IPS DF 6.9 (cell line): ENCODE measurements at regions not wholly inside any gene's neighbourhood (a gene's known extent, or its start where the extent isn't known, plus 50 kb on each side); places are given as distances from the start of the nearest gene placed in this dataset.
"Not testable (repeated sequence)": the region's sequence is repeated elsewhere in the genome, so short reads cannot be mapped to it uniquely, and the experiment has no call there.

Experiments used
- DNase-seq: peaks from one replicate; pipeline ENCODE4 v3.0.0-alpha.2; 2013; ENCODE audit warnings: low read depth, low spot score
- H3K27ac ChIP-seq: one replicate; pipeline ENCODE4 v1.5.1; 2013; ENCODE audit warnings: low read length, control low read depth
- H3K27me3 ChIP-seq: 2 replicates; pipeline ENCODE4 v1.6.1; 2013; ENCODE audit warnings: mild to moderate bottlenecking, low read length; ENCODE audit not compliant: control insufficient read depth, insufficient read depth
- H3K36me3 ChIP-seq: 2 replicates; pipeline ENCODE4 v1.6.1; 2013; ENCODE audit warnings: low read length; ENCODE audit not compliant: control insufficient read depth, insufficient read depth
- H3K4me1 ChIP-seq: 2 replicates; pipeline ENCODE4 v1.6.1; 2013; ENCODE audit warnings: low read length; ENCODE audit not compliant: control insufficient read depth, insufficient read depth
- H3K4me3 ChIP-seq: 2 replicates; pipeline ENCODE4 v1.5.1; 2013; ENCODE audit warnings: mild to moderate bottlenecking, low read length
- H3K9me3 ChIP-seq: 2 replicates; pipeline ENCODE4 v1.6.1; 2013; ENCODE audit warnings: low read length, inconsistent platforms; ENCODE audit not compliant: control insufficient read depth, insufficient read depth
- WGBS: extraction: QIAGEN DNeasy Blood & Tissue Kit; methylation state at CpG from one replicate; pipeline ENCODE4 v1.1.7; 2013; ENCODE audit warnings: mixed read lengths, missing lambda C conversion rate; ENCODE audit not compliant: insufficient read length, insufficient coverage; 5-methylcytosine and 5-hydroxymethylcytosine counted together

DNA sequence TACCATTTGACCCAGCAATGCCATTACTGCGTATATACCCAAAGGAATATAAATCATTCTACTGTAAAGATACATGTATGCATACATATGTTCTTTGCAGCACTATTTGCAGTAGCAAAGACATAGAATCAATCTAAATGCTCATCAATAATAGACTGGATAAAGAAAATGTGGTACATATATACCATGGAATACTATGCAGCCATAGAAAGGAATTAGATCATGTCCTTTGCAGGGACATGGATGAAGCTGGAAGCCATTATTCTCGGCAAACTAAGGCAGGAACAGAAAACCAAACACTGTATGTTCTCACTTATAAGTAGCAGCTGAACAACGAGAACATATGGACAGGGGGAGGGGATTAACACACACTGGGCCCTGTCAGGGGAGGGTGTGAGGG, 54.8 kb upstream of the ZNF30 start:
- no CpG with 5 or more reads among the region's 3 CpGs for WGBS
- DNase-seq, H3K4me1 ChIP-seq, H3K27ac ChIP-seq, H3K27me3 ChIP-seq, H3K4me3 ChIP-seq, H3K9me3 ChIP-seq, H3K36me3 ChIP-seq: not testable (repeated sequence)

DNA sequence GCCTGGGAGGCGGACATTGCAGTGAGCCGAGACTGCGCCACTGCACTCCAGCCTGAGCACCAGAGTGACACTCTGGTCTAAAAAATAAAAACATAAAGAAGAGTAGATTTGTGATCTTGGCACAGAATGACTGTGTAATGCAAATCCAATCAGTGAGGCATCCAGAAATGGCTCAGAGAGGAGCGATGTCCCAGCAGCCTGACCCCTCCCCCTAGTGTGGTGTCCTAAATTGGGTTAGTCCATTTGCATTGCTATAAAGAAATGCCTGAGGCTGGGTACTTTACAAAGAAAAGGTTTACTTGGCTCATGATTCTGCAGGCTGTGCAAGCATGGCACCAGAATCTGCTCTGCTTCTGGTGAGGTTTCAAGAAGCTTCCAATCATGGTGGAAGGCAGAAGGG, 59.1 kb upstream of the ZNF30 start:
- Histone ChIP-seq H3K27me3 (no peaks in the 10 kb centered on the region), H3K9me3 (peaks cover 2% of the 10 kb centered on the region; the same call in 1 of the 2 replicates), H3K36me3 (no peaks in the 10 kb centered on the region), H3K4me3 (no peak overlapping the region), H3K4me1 (no peaks in the 10 kb centered on the region), H3K27ac (no peak overlapping the region)
- WGBS = no CpG with 5 or more reads among the region's 4 CpGs
- DNase-seq = no peak

DNA sequence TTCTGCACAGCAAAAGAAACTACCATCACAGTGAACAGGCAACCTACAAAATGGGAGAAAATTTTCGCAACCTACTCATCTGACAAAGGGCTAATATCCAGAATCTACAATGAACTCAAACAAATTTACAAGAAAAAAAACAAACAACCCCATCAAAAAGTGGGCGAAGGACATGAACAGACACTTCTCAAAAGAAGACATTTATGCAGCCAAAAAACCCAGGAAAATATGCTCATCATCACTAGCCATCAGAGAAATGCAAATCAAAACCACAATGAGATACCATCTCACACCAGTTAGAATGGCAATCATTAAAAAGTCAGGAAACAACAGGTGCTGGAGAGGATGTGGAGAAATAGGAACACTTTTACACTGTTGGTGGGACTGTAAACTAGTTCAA, 61.5 kb upstream of the ZNF30 start:
- not testable (repeated sequence) for H3K27me3 ChIP-seq, H3K27ac ChIP-seq, H3K36me3 ChIP-seq, H3K4me3 ChIP-seq, H3K9me3 ChIP-seq, DNase-seq, H3K4me1 ChIP-seq
- no CpG with 5 or more reads among the region's 2 CpGs for WGBS

DNA sequence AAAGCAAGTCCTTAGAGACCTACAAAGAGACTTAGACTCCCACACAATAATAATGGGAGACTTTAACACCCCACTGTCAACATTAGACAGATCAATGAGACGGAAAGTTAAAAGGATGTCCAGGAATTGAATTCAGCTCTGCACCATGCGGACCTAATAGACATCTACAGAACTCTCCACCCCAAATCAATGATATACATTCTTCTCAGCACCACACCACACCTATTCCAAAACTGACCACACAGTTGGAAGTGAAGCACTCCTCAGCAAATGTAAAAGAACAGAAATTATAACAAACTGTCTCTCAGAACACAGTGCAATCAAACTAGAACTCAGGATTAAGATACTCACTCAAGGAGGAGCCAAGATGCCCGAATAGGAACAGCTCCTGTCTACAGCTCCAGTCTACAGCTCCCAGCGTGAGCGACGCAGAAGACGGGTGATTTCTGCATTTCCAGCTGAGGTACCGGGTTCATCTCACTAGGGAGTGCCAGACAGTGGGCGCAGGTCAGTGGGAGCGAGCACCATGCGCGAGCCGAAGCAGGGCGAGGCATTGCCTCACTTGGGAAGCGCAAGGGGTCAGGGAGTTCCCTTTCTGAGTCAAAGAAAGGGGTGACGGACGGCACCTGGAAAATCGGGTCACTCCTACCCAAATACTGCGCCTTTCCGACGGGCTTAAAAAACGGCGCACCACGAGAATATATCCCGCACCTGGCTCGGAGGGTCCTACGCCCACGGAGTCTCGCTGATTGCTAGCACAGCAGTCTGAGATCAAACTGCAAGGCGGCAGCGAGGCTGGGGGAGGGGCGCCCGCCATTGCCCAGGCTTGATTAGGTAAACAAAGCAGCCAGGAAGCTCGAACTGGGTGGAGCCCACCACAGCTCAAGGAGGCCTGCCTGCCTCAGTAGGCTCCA, 66.6 kb upstream of the ZNF30 start:
- H3K9me3 ChIP-seq, H3K4me1 ChIP-seq, DNase-seq, H3K27ac ChIP-seq, H3K27me3 ChIP-seq, H3K36me3 ChIP-seq: not testable (repeated sequence)
- H3K4me3 ChIP-seq = peak overlapping the region; percentile 48; the same call in 1 of the 2 replicates
- WGBS = no CpG with 5 or more reads among the region's 34 CpGs

DNA sequence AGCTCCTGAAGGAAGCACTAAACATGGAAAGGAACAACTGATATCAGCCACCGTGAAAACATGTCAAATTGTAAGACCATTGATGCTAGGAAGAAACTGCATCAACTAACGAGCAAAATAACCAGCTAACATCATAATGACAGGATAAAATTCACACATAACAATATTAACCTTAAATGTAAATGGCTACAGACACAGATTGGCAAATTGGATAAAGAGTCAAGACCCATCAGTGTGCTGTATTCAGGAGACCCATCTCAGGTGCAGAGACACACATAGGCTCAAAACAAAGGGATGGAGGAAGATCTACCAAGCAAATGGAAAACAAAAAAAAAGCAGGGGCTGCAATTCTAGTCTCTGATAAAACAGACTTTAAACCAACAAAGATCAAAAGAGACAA, 67.4 kb upstream of the ZNF30 start:
- not testable (repeated sequence) for H3K27ac ChIP-seq, H3K9me3 ChIP-seq, H3K4me1 ChIP-seq, H3K27me3 ChIP-seq, H3K4me3 ChIP-seq, DNase-seq, H3K36me3 ChIP-seq
- WGBS = no CpG with 5 or more reads among the region's 2 CpGs

DNA sequence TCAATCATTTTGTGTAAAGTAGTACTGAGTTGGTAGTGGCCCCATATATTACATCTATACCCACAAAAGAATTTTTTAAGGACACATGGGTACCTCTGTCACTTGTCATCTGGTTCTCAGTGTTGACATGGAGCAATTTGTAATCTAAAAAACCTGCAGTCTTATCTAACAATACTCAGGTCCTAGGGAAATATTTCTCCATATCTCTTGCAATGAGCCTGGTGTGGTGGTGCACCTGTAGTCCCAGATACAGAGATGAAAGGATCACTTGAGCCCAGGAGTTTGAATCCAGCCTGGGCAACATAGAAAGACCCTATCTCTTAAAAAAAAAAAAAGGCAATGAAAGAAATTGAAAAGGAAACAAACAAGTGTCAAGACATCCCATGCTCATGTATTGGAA, 70.7 kb upstream of the ZNF30 start:
- no peak for DNase-seq
- no peaks in the 10 kb centered on the region for H3K9me3 ChIP-seq
- no peaks in the 10 kb centered on the region for H3K4me1 ChIP-seq
- H3K4me3 ChIP-seq = no peak overlapping the region
- H3K36me3 ChIP-seq = no peaks in the 10 kb centered on the region
- H3K27ac ChIP-seq = no peak overlapping the region
- no peaks in the 10 kb centered on the region for H3K27me3 ChIP-seq

DNA sequence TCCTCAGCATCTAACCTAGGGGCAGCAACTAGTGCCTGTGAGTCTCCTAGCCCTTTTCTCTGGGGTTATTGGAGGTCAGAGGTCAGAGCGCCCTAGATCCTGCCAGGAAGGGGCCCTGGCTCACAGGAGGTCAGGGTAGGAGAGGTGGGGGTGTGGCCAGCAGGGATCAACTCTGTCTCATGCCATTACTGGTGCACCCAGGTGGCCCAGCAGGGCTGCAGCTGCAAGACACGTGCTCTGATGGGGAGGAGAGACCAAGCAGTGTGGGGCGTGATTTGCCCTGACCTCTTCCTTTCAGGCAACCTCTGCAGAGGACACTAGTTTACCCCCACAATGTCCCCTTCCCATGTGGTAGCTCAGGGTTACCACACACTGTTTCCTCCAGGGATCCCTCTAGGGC, 73.3 kb upstream of the ZNF30 start:
- H3K27ac ChIP-seq = no peak overlapping the region
- no peak overlapping the region for H3K4me3 ChIP-seq
- no peaks in the 10 kb centered on the region for H3K36me3 ChIP-seq
- DNase-seq = no peak
- no peaks in the 10 kb centered on the region for H3K9me3 ChIP-seq
- no CpG with 5 or more reads among the region's 3 CpGs for WGBS
- H3K27me3 ChIP-seq = no peaks in the 10 kb centered on the region
- no peaks in the 10 kb centered on the region for H3K4me1 ChIP-seq

DNA sequence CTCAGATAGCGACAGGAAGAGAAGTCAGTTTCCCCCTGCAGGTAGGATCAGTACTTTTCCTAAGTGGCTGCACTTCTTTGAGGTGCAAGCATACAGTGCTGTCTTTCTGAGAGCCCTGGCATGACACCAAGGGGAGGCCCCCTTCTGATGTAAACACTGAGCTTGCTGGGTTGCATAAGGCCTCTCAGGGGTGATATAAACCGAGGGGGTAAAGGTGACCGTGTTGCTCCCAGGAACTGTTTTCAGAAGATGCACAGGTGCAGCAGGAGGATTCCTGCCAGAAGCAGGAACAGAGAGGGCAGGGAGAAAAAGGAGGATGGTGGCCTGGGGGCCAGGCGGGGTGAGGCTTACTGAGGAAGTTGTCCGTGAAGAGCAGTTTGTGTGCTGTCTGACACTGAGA, 74.0 kb upstream of the ZNF30 start:
- Histone ChIP-seq H3K27ac (no peak overlapping the region), H3K4me3 (no peak overlapping the region), H3K9me3 (no peaks in the 10 kb centered on the region), H3K4me1 (no peaks in the 10 kb centered on the region), H3K27me3 (no peaks in the 10 kb centered on the region), H3K36me3 (no peaks in the 10 kb centered on the region)
- DNase-seq = no peak
- no CpG with 5 or more reads among the region's 5 CpGs for WGBS

DNA sequence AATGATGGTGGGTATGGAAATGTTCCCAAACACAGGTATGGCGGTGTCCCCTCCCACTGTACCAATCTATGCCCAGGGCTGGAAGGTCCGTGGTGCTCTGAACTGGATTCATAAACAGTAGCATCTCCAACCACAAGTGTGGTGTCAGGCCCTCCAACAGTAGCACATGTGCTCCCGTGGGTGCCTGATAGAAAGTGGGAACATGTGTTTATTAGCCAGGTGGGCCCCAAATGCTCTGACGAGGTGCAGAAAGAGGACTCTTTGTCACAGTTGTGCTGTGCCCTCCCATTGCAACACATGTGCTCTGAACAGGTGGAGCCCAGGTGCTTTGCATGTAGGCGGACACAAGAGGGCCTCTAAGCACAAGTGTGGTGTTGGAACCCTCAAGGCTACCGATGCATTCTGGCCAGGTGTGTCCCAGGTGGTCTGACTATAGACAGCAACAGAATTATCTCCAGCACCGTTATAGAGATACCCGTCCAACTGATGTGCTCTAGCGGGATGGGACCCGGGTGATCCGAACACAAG, 75.4 kb upstream of the ZNF30 start:
- no peaks in the 10 kb centered on the region for H3K36me3 ChIP-seq
- no peak overlapping the region for H3K4me3 ChIP-seq
- WGBS = no CpG with 5 or more reads among the region's 11 CpGs
- H3K9me3 ChIP-seq = no peaks in the 10 kb centered on the region
- H3K27me3 ChIP-seq = no peaks in the 10 kb centered on the region
- no peak for DNase-seq
- H3K4me1 ChIP-seq = no peaks in the 10 kb centered on the region
- H3K27ac ChIP-seq = no peak overlapping the region

DNA sequence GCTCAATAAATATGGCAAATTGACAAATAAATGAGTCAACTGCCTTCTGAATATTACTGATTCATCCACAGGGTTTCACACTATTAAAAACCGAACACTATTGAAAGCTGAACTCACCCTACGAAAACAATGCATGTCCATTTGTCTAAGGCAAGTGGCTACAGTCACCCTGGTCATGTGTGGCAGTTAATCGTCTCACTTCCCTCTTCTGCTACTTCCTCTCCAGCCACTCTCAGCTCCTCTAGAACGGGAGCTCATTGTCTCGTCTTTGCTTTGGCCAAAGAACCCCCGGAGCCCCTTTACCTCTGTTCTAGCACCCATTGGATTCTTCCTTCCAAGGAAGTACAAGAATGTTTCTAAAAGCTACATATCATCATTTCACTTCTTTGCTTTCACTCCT, 74.4 kb upstream of the ZNF599 start:
- WGBS = no CpG with 5 or more reads among the region's 6 CpGs
- Histone ChIP-seq H3K4me3 (no peak overlapping the region), H3K27ac (no peak overlapping the region), H3K9me3 (no peaks in the 10 kb centered on the region), H3K27me3 (no peaks in the 10 kb centered on the region), H3K4me1 (no peaks in the 10 kb centered on the region), H3K36me3 (no peaks in the 10 kb centered on the region)
- DNase-seq = no peak

DNA sequence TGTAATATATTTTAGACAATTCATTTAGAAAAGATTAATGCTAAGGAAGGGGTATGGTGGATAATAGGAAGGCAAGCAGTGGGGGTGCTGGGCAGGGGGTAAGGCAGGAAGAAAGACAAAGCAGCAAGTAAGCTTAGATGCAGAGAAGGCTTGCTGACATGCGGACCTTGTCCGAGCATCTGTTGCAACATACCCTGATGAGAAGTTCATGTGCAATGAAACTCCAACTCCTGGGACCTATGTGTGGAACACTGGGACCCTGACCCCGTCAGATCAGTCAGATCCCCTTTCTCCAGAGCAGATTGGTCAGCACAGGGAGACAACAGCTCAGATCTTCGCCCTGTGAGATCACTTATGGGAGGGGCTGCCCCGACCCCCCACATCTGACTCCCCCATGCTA, 71.3 kb upstream of the ZNF599 start:
- Histone ChIP-seq H3K27ac (no peak overlapping the region), H3K9me3 (no peaks in the 10 kb centered on the region), H3K4me3 (no peak overlapping the region), H3K36me3 (no peaks in the 10 kb centered on the region), H3K4me1 (no peaks in the 10 kb centered on the region), H3K27me3 (peaks cover 3% of the 10 kb centered on the region; the same call in 1 of the 2 replicates)
- no CpG with 5 or more reads among the region's 5 CpGs for whole genome bisulfite sequencing
- no peak for DNase-seq
